Right ventricle myocardium superior (tissue), 1 donor: ENCODE measurements at regions not wholly inside any gene's neighbourhood (a gene's known extent, or its start where the extent isn't known, plus 50 kb on each side); places are given as distances from the start of the nearest gene placed in this dataset.

Experiments used
- ATAC-seq: fragments of 200-7000 bp; cut with Tn5 transposase; one replicate; pipeline ENCODE4 v1.9.1; 2020; ENCODE audit warnings: mild to moderate bottlenecking; ENCODE audit not compliant: poor library complexity
- DNase-seq: peaks from one replicate; pipeline ENCODE4 v3.0.0-alpha.2; 2020
- intact Hi-C: fragments of 100-400 bp; cut with DNase I; formaldehyde crosslinking; loops from one replicate; pipeline ENCODE4 v1.11.2; 2022
- donor health status: DM: no; HTN: yes; CAD: no; lungs with severe emphysema.

- ATAC-seq (no peak), DNase-seq (no peak)
- intact Hi-C loops = no loop called here
These were observed 77.1 kb downstream of the ARF6 start for GRCh38 chr14:49969961-49970360.

GRCh38 chr14:49970474-49971147 lies 77.7 kb downstream of the ARF6 start:
- DNase-seq = no peak
- intact Hi-C loops = no loop called here
- ATAC-seq = peak; percentile 67

GRCh38 chr14:49971156-49972130 lies 78.6 kb downstream of the ARF6 start:
- ATAC-seq = peak; percentile 47
- intact Hi-C loops = no loop called here
- DNase-seq = no peak

GRCh38 chr14:49972131-49972671 lies 79.3 kb downstream of the ARF6 start:
- peak; percentile 36 for ATAC-seq
- no peak for DNase-seq
- intact Hi-C loops = no loop called here

- ATAC-seq = peak; percentile 56
- no peak for DNase-seq
- intact Hi-C loops = no loop called here
These were observed 79.9 kb downstream of the ARF6 start for GRCh38 chr14:49972823-49973222.

- intact Hi-C loops = no loop called here
- DNase-seq (no peak), ATAC-seq (no peak)
These were observed 82.4 kb downstream of the ARF6 start for GRCh38 chr14:49975276-49975675.

- ATAC-seq (no peak), DNase-seq (no peak)
- intact Hi-C loops = no loop called here
These were observed 82.9 kb downstream of the ARF6 start for GRCh38 chr14:49975799-49976198.

- DNase-seq (no peak), ATAC-seq (peak; percentile 40)
- intact Hi-C loops = no loop called here
These were observed 84.4 kb downstream of the ARF6 start for GRCh38 chr14:49977126-49977841.

GRCh38 chr14:49980027-49980426 lies 87.1 kb downstream of the ARF6 start:
- intact Hi-C loops = no loop called here
- DNase-seq (no peak), ATAC-seq (no peak)

GRCh38 chr14:49982082-49982481 lies 89.2 kb downstream of the ARF6 start:
- ATAC-seq (peak; percentile 8), DNase-seq (no peak)
- intact Hi-C loops = no loop called here

GRCh38 chr14:49982501-49982951 lies 89.6 kb downstream of the ARF6 start:
- intact Hi-C loops = no loop called here
- DNase-seq (no peak), ATAC-seq (peak; percentile 51)

- DNase-seq (no peak), ATAC-seq (no peak)
- intact Hi-C loops = no loop called here
These were observed 91.5 kb downstream of the ARF6 start for GRCh38 chr14:49984424-49984823.

- DNase-seq (no peak), ATAC-seq (no peak)
- intact Hi-C loops = no loop called here
These were observed 93.6 kb downstream of the ARF6 start for GRCh38 chr14:49986343-49987014.

GRCh38 chr14:49988080-49988990 lies 95.5 kb downstream of the ARF6 start:
- peak; percentile 9 for ATAC-seq
- intact Hi-C loops = no loop called here

GRCh38 chr14:49989966-49990365 lies 97.1 kb downstream of the ARF6 start:
- DNase-seq = no peak
- intact Hi-C loops = no loop called here
- no peak for ATAC-seq

More at GRCh38 chr14:49988080-49988990, 95.5 kb downstream of the ARF6 start:
- DNase-seq = no peak

GRCh38 chr14:49991491-49991890 lies 98.6 kb downstream of the ARF6 start:
- no peak for DNase-seq
- intact Hi-C loops = no loop called here
- no peak for ATAC-seq

GRCh38 chr14:49992036-49992435 lies 99.2 kb downstream of the ARF6 start:
- intact Hi-C loops = no loop called here
- DNase-seq (no peak), ATAC-seq (no peak)
